ENCODE measurements at regions not wholly inside any gene's neighbourhood (a gene's known extent, or its start where the extent isn't known, plus 50 kb on each side); places are given as distances from the start of the nearest gene placed in this dataset.

GRCh38 chr1:195908121-195908520 is 700.1 kb downstream of the KCNT2 start:
- no peaks in the 10 kb centered on the region for H3K27me3 ChIP-seq (ENCODE audit: control insufficient read depth in 3 of 3, insufficient read depth in 3 of 3, low read length in 3 of 3)
- H3K36me3 ChIP-seq (ENCODE audit: control insufficient read depth in 3 of 3, insufficient read depth in 3 of 3, low read length in 3 of 3): no peaks in the 10 kb centered on the region
- no peak overlapping the region for H3K9ac ChIP-seq (ENCODE audit: low read depth in 1 of 3, low read length in 3 of 3)
- H3K4me1 ChIP-seq (ENCODE audit: control insufficient read depth in 3 of 3, insufficient read depth in 3 of 3, low read length in 3 of 3): no peaks in the 10 kb centered on the region
- H3K9me3 ChIP-seq (ENCODE audit: control insufficient read depth in 3 of 3, low read length in 3 of 3): no peaks in the 10 kb centered on the region
- H3K27ac ChIP-seq (ENCODE audit: low read depth, low read length): no peak overlapping the region
- H3K4me3 ChIP-seq (ENCODE audit: low read length in 3 of 3): no peak overlapping the region

- H3K36me3 ChIP-seq (ENCODE audit: control insufficient read depth in 3 of 3, insufficient read depth in 3 of 3, low read length in 3 of 3): no peaks in the 10 kb centered on the region
- H3K9ac ChIP-seq (ENCODE audit: low read depth in 1 of 3, low read length in 3 of 3): no peak overlapping the region
- no peak overlapping the region for H3K27ac ChIP-seq (ENCODE audit: low read depth, low read length)
- no peak overlapping the region for H3K4me3 ChIP-seq (ENCODE audit: low read length in 3 of 3)
- no peaks in the 10 kb centered on the region for H3K27me3 ChIP-seq (ENCODE audit: control insufficient read depth in 3 of 3, insufficient read depth in 3 of 3, low read length in 3 of 3)
- H3K9me3 ChIP-seq (ENCODE audit: control insufficient read depth in 3 of 3, low read length in 3 of 3): no peaks in the 10 kb centered on the region
- no peaks in the 10 kb centered on the region for H3K4me1 ChIP-seq (ENCODE audit: control insufficient read depth in 3 of 3, insufficient read depth in 3 of 3, low read length in 3 of 3)
Observed at GRCh38 chr1:195903203-195903602, 705.0 kb downstream of the KCNT2 start.

GRCh38 chr1:195902779-195903178 is 705.5 kb downstream of the KCNT2 start:
- no peak overlapping the region for H3K4me3 ChIP-seq (ENCODE audit: low read length in 3 of 3)
- no peaks in the 10 kb centered on the region for H3K4me1 ChIP-seq (ENCODE audit: control insufficient read depth in 3 of 3, insufficient read depth in 3 of 3, low read length in 3 of 3)
- H3K27ac ChIP-seq (ENCODE audit: low read depth, low read length): no peak overlapping the region
- no peak overlapping the region for H3K9ac ChIP-seq (ENCODE audit: low read depth in 1 of 3, low read length in 3 of 3)
- no peaks in the 10 kb centered on the region for H3K36me3 ChIP-seq (ENCODE audit: control insufficient read depth in 3 of 3, insufficient read depth in 3 of 3, low read length in 3 of 3)
- no peaks in the 10 kb centered on the region for H3K27me3 ChIP-seq (ENCODE audit: control insufficient read depth in 3 of 3, insufficient read depth in 3 of 3, low read length in 3 of 3)
- H3K9me3 ChIP-seq (ENCODE audit: control insufficient read depth in 3 of 3, low read length in 3 of 3): no peaks in the 10 kb centered on the region

- no peaks in the 10 kb centered on the region for H3K9me3 ChIP-seq (ENCODE audit: control insufficient read depth in 3 of 3, low read length in 3 of 3)
- H3K9ac ChIP-seq (ENCODE audit: low read depth in 1 of 3, low read length in 3 of 3): no peak overlapping the region
- no peaks in the 10 kb centered on the region for H3K4me1 ChIP-seq (ENCODE audit: control insufficient read depth in 3 of 3, insufficient read depth in 3 of 3, low read length in 3 of 3)
- H3K27me3 ChIP-seq (ENCODE audit: control insufficient read depth in 3 of 3, insufficient read depth in 3 of 3, low read length in 3 of 3): no peaks in the 10 kb centered on the region
- no peak overlapping the region for H3K4me3 ChIP-seq (ENCODE audit: low read length in 3 of 3)
- no peak overlapping the region for H3K27ac ChIP-seq (ENCODE audit: low read depth, low read length)
- no peaks in the 10 kb centered on the region for H3K36me3 ChIP-seq (ENCODE audit: control insufficient read depth in 3 of 3, insufficient read depth in 3 of 3, low read length in 3 of 3)
Observed at GRCh38 chr1:195899762-195900352, 708.4 kb downstream of the KCNT2 start.

- no peaks in the 10 kb centered on the region for H3K36me3 ChIP-seq (ENCODE audit: control insufficient read depth in 3 of 3, insufficient read depth in 3 of 3, low read length in 3 of 3)
- H3K9ac ChIP-seq (ENCODE audit: low read depth in 1 of 3, low read length in 3 of 3): no peak overlapping the region
- H3K4me3 ChIP-seq (ENCODE audit: low read length in 3 of 3): no peak overlapping the region
- H3K4me1 ChIP-seq (ENCODE audit: control insufficient read depth in 3 of 3, insufficient read depth in 3 of 3, low read length in 3 of 3): no peaks in the 10 kb centered on the region
- no peaks in the 10 kb centered on the region for H3K9me3 ChIP-seq (ENCODE audit: control insufficient read depth in 3 of 3, low read length in 3 of 3)
- H3K27ac ChIP-seq (ENCODE audit: low read depth, low read length): no peak overlapping the region
- no peaks in the 10 kb centered on the region for H3K27me3 ChIP-seq (ENCODE audit: control insufficient read depth in 3 of 3, insufficient read depth in 3 of 3, low read length in 3 of 3)
Observed at GRCh38 chr1:195898924-195899323, 709.3 kb downstream of the KCNT2 start.

- Histone ChIP-seq H3K27me3 (ENCODE audit: control insufficient read depth in 3 of 3, insufficient read depth in 3 of 3, low read length in 3 of 3) (no peaks in the 10 kb centered on the region), H3K9ac (ENCODE audit: low read depth in 1 of 3, low read length in 3 of 3) (no peak overlapping the region), H3K4me3 (ENCODE audit: low read length in 3 of 3) (no peak overlapping the region), H3K36me3 (ENCODE audit: control insufficient read depth in 3 of 3, insufficient read depth in 3 of 3, low read length in 3 of 3) (no peaks in the 10 kb centered on the region), H3K27ac (ENCODE audit: low read depth, low read length) (no peak overlapping the region), H3K9me3 (ENCODE audit: control insufficient read depth in 3 of 3, low read length in 3 of 3) (no peaks in the 10 kb centered on the region), H3K4me1 (ENCODE audit: control insufficient read depth in 3 of 3, insufficient read depth in 3 of 3, low read length in 3 of 3) (no peaks in the 10 kb centered on the region)
Observed at GRCh38 chr1:195898373-195898772, 709.9 kb downstream of the KCNT2 start.

- Histone ChIP-seq H3K4me1 (ENCODE audit: control insufficient read depth in 3 of 3, insufficient read depth in 3 of 3, low read length in 3 of 3) (no peaks in the 10 kb centered on the region), H3K27ac (ENCODE audit: low read depth, low read length) (no peak overlapping the region), H3K4me3 (ENCODE audit: low read length in 3 of 3) (no peak overlapping the region), H3K9ac (ENCODE audit: low read depth in 1 of 3, low read length in 3 of 3) (no peak overlapping the region), H3K27me3 (ENCODE audit: control insufficient read depth in 3 of 3, insufficient read depth in 3 of 3, low read length in 3 of 3) (no peaks in the 10 kb centered on the region), H3K9me3 (ENCODE audit: control insufficient read depth in 3 of 3, low read length in 3 of 3) (no peaks in the 10 kb centered on the region), H3K36me3 (ENCODE audit: control insufficient read depth in 3 of 3, insufficient read depth in 3 of 3, low read length in 3 of 3) (no peaks in the 10 kb centered on the region)
Observed at GRCh38 chr1:195897076-195897475, 711.2 kb downstream of the KCNT2 start.

- H3K4me1 ChIP-seq (ENCODE audit: control insufficient read depth in 3 of 3, insufficient read depth in 3 of 3, low read length in 3 of 3): no peaks in the 10 kb centered on the region
- no peak overlapping the region for H3K27ac ChIP-seq (ENCODE audit: low read depth, low read length)
- H3K9ac ChIP-seq (ENCODE audit: low read depth in 1 of 3, low read length in 3 of 3): no peak overlapping the region
- no peaks in the 10 kb centered on the region for H3K36me3 ChIP-seq (ENCODE audit: control insufficient read depth in 3 of 3, insufficient read depth in 3 of 3, low read length in 3 of 3)
- H3K9me3 ChIP-seq (ENCODE audit: control insufficient read depth in 3 of 3, low read length in 3 of 3): no peaks in the 10 kb centered on the region
- H3K27me3 ChIP-seq (ENCODE audit: control insufficient read depth in 3 of 3, insufficient read depth in 3 of 3, low read length in 3 of 3): no peaks in the 10 kb centered on the region
- no peak overlapping the region for H3K4me3 ChIP-seq (ENCODE audit: low read length in 3 of 3)
Observed at GRCh38 chr1:195894411-195894810, 713.8 kb downstream of the KCNT2 start.

GRCh38 chr1:195886000-195886399 is 722.2 kb downstream of the KCNT2 start:
- H3K36me3 ChIP-seq (ENCODE audit: control insufficient read depth in 3 of 3, insufficient read depth in 3 of 3, low read length in 3 of 3): no peaks in the 10 kb centered on the region
- no peak overlapping the region for H3K9ac ChIP-seq (ENCODE audit: low read depth in 1 of 3, low read length in 3 of 3)
- no peak overlapping the region for H3K4me3 ChIP-seq (ENCODE audit: low read length in 3 of 3)
- no peaks in the 10 kb centered on the region for H3K4me1 ChIP-seq (ENCODE audit: control insufficient read depth in 3 of 3, insufficient read depth in 3 of 3, low read length in 3 of 3)
- H3K27ac ChIP-seq (ENCODE audit: low read depth, low read length): no peak overlapping the region
- H3K27me3 ChIP-seq (ENCODE audit: control insufficient read depth in 3 of 3, insufficient read depth in 3 of 3, low read length in 3 of 3): no peaks in the 10 kb centered on the region
- H3K9me3 ChIP-seq (ENCODE audit: control insufficient read depth in 3 of 3, low read length in 3 of 3): no peaks in the 10 kb centered on the region

- H3K36me3 ChIP-seq (ENCODE audit: control insufficient read depth in 3 of 3, insufficient read depth in 3 of 3, low read length in 3 of 3): no peaks in the 10 kb centered on the region
- H3K27ac ChIP-seq (ENCODE audit: low read depth, low read length): no peak overlapping the region
- H3K9me3 ChIP-seq (ENCODE audit: control insufficient read depth in 3 of 3, low read length in 3 of 3): no peaks in the 10 kb centered on the region
- H3K27me3 ChIP-seq (ENCODE audit: control insufficient read depth in 3 of 3, insufficient read depth in 3 of 3, low read length in 3 of 3): no peaks in the 10 kb centered on the region
- H3K4me1 ChIP-seq (ENCODE audit: control insufficient read depth in 3 of 3, insufficient read depth in 3 of 3, low read length in 3 of 3): no peaks in the 10 kb centered on the region
- H3K4me3 ChIP-seq (ENCODE audit: low read length in 3 of 3): no peak overlapping the region
- H3K9ac ChIP-seq (ENCODE audit: low read depth in 1 of 3, low read length in 3 of 3): no peak overlapping the region
Observed at GRCh38 chr1:195878478-195878877, 729.8 kb downstream of the KCNT2 start.

GRCh38 chr1:195876792-195877191 is 731.4 kb downstream of the KCNT2 start:
- no peaks in the 10 kb centered on the region for H3K36me3 ChIP-seq (ENCODE audit: control insufficient read depth in 3 of 3, insufficient read depth in 3 of 3, low read length in 3 of 3)
- H3K27me3 ChIP-seq (ENCODE audit: control insufficient read depth in 3 of 3, insufficient read depth in 3 of 3, low read length in 3 of 3): no peaks in the 10 kb centered on the region
- no peak overlapping the region for H3K4me3 ChIP-seq (ENCODE audit: low read length in 3 of 3)
- H3K4me1 ChIP-seq (ENCODE audit: control insufficient read depth in 3 of 3, insufficient read depth in 3 of 3, low read length in 3 of 3): no peaks in the 10 kb centered on the region
- no peak overlapping the region for H3K27ac ChIP-seq (ENCODE audit: low read depth, low read length)
- no peaks in the 10 kb centered on the region for H3K9me3 ChIP-seq (ENCODE audit: control insufficient read depth in 3 of 3, low read length in 3 of 3)
- H3K9ac ChIP-seq (ENCODE audit: low read depth in 1 of 3, low read length in 3 of 3): no peak overlapping the region
